Vagina (tissue), 2 donors: ENCODE measurements at regions not wholly inside any gene's neighbourhood (a gene's known extent, or its start where the extent isn't known, plus 50 kb on each side); places are given as distances from the start of the nearest gene placed in this dataset.
A peak's percentile ranks its signal among the peaks of the same experiment; 100 is the strongest.

Experiments used
- POLR2A ChIP-seq, 2 donors: fragments of 450-650 bp; IDR thresholded peaks; one replicate each; pipeline ENCODE4 v1.6.1; 2017; ENCODE audit warnings: antibody characterized with exemption in 2 of 2, mild to moderate bottlenecking in 2 of 2, moderate library complexity in 2 of 2
- TF ChIP-seq, protein P1 (sequence below), 3 experiments: fragments of 450-650 bp in 2 of 3; fragments of 200-600 bp in 1 of 3; sonication (generic) in 1 of 3; IDR thresholded peaks; one replicate each; pipeline ENCODE4 v1.5.1; 2017 to 2019; ENCODE audit warnings: antibody characterized with exemption in 3 of 3, mild to moderate bottlenecking in 2 of 3, moderate library complexity in 2 of 3

GRCh38 chr4:123816462-123816861, 419.9 kb downstream of the SPRY1 start:
- TF ChIP-seq, protein P1, sequence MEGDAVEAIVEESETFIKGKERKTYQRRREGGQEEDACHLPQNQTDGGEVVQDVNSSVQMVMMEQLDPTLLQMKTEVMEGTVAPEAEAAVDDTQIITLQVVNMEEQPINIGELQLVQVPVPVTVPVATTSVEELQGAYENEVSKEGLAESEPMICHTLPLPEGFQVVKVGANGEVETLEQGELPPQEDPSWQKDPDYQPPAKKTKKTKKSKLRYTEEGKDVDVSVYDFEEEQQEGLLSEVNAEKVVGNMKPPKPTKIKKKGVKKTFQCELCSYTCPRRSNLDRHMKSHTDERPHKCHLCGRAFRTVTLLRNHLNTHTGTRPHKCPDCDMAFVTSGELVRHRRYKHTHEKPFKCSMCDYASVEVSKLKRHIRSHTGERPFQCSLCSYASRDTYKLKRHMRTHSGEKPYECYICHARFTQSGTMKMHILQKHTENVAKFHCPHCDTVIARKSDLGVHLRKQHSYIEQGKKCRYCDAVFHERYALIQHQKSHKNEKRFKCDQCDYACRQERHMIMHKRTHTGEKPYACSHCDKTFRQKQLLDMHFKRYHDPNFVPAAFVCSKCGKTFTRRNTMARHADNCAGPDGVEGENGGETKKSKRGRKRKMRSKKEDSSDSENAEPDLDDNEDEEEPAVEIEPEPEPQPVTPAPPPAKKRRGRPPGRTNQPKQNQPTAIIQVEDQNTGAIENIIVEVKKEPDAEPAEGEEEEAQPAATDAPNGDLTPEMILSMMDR (IDR thresholded peaks at IDR 0.05), result peak in 1 of 3 experiments; percentile 1
- no peak for TF ChIP-seq POLR2A (IDR thresholded peaks at IDR 0.05)
